Sigmoid colon (tissue), 4 donors: ENCODE measurements at regions not wholly inside any gene's neighbourhood (a gene's known extent, or its start where the extent isn't known, plus 50 kb on each side); places are given as distances from the start of the nearest gene placed in this dataset.
"Not testable (repeated sequence)": the region's sequence is repeated elsewhere in the genome, so short reads cannot be mapped to it uniquely, and the experiment has no call there.

Experiments
- CTCF ChIP-seq, 4 experiments: fragments of 450-650 bp in 3 of 4; fragments of 200-600 bp in 1 of 4; IDR thresholded peaks; one replicate each; pipeline ENCODE4 v1.5.1; 2016 to 2019; ENCODE audit warnings: antibody characterized with exemption in 4 of 4, mild to moderate bottlenecking in 3 of 4, moderate library complexity in 2 of 4
- POLR2AphosphoS5 ChIP-seq, 4 donors: sonication (generic); formaldehyde crosslinking; IDR thresholded peaks; one replicate each; pipeline ENCODE4 v1.6.1; 2017; ENCODE audit warnings: antibody characterized with exemption in 4 of 4

- not testable (repeated sequence) for TF ChIP-seq CTCF, POLR2AphosphoS5 (IDR thresholded peaks at IDR 0.05)
Observed at GRCh38 chr21:10016991-10017390, 504.4 kb upstream of the TPTE start.
